ENCODE measurements at regions not wholly inside any gene's neighbourhood (a gene's known extent, or its start where the extent isn't known, plus 50 kb on each side); places are given as distances from the start of the nearest gene placed in this dataset.

- ChIA-PET CTCF (interaction anchor here (0.8 to 2.4 kb wide), 2 partner anchors 9 to 175 kb away, joined by 3 to 18 read pairs; no protein-coding TSS in a partner anchor), POLR2A (no interaction called here)
- TF ChIP-seq, protein P1, sequence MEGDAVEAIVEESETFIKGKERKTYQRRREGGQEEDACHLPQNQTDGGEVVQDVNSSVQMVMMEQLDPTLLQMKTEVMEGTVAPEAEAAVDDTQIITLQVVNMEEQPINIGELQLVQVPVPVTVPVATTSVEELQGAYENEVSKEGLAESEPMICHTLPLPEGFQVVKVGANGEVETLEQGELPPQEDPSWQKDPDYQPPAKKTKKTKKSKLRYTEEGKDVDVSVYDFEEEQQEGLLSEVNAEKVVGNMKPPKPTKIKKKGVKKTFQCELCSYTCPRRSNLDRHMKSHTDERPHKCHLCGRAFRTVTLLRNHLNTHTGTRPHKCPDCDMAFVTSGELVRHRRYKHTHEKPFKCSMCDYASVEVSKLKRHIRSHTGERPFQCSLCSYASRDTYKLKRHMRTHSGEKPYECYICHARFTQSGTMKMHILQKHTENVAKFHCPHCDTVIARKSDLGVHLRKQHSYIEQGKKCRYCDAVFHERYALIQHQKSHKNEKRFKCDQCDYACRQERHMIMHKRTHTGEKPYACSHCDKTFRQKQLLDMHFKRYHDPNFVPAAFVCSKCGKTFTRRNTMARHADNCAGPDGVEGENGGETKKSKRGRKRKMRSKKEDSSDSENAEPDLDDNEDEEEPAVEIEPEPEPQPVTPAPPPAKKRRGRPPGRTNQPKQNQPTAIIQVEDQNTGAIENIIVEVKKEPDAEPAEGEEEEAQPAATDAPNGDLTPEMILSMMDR (IDR thresholded peaks at IDR 0.05; ENCODE audit: insufficient read depth, low read length, missing control alignments) = no peak
- no peak for DNase-seq (ENCODE audit: low read depth, low spot score)
- H3K4me3 ChIP-seq (ENCODE audit: low read depth, low read length) = no peak overlapping the region
Observed at GRCh38 chr22:22779213-22779612, 108.4 kb upstream of the IGLL5 start.

- POLR2A ChIA-PET = no interaction called here
- CTCF ChIA-PET = interaction anchor here (0.9 to 1.8 kb wide), 4 partner anchors 12 to 24 kb away, joined by 3 to 13 read pairs (median 4); no protein-coding TSS in a partner anchor
- no peak for DNase-seq (ENCODE audit: low read depth, low spot score)
- TF ChIP-seq, protein P1 (IDR thresholded peaks at IDR 0.05; ENCODE audit: insufficient read depth, low read length, missing control alignments) = no peak
- H3K4me3 ChIP-seq (ENCODE audit: low read depth, low read length) = no peak overlapping the region
Observed at GRCh38 chr22:22783575-22783974, 104.0 kb upstream of the IGLL5 start.

DNA sequence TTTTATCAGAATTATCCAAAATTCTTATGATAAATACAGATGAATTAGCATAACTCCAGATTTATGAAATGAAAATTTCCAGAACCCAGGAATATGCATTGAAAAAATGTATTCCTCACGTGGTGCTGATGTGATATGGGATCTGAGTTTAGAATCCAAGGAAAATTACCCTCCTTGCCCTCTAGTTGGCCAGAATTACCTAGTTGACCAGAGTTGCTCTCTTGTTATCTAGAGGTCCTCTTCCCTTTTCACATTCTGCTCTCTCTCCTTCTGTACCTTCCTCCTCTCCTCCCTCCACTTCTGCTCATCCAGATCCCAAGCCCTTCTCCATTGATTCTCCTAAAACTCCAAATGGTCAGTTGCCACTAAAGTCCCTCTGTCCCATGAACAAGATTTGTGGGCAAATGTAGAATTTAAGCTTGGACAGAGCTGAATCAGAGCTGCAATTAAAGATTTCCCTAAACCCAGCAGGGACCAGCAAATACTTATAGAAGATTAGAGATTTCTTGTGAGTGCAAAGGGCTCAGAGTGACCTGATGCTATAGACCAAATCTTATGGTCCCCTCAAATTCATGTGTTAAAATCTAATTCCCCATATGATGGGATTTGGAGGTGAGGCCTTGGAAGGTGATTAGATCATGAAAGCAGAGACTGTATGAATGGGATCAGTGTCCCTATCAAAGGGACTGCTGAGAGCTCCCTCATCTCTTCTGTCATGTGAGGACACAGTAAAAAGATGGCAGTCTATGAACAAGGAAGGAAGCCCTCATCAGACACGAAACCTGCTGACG lies 103.2 kb upstream of the IGLL5 start:
- ChIA-PET CTCF (interaction anchor here (0.9 to 1.8 kb wide), 3 partner anchors 14 to 23 kb away, joined by 3 to 13 read pairs (median 4); no protein-coding TSS in a partner anchor), POLR2A (no interaction called here)
- TF ChIP-seq, protein P1 (IDR thresholded peaks at IDR 0.05; ENCODE audit: insufficient read depth, low read length, missing control alignments) = no peak
- DNase-seq (ENCODE audit: low read depth, low spot score) = no peak
- no peak overlapping the region for H3K4me3 ChIP-seq (ENCODE audit: low read depth, low read length)

GRCh38 chr22:22785316-22786065 lies 102.1 kb upstream of the IGLL5 start:
- no peak overlapping the region for H3K4me3 ChIP-seq (ENCODE audit: low read depth, low read length)
- TF ChIP-seq, protein P1 (IDR thresholded peaks at IDR 0.05; ENCODE audit: insufficient read depth, low read length, missing control alignments) = no peak
- ChIA-PET CTCF (interaction anchor here (1.5 kb wide), 1 partner anchor 99 kb away, joined by 4 read pairs; no protein-coding TSS in a partner anchor), POLR2A (no interaction called here)
- no peak for DNase-seq (ENCODE audit: low read depth, low spot score)

- CTCF ChIA-PET = interaction anchor here (1.0 to 2.9 kb wide), 6 partner anchors 12 to 300 kb away, joined by 3 to 10 read pairs (median 4); no protein-coding TSS in a partner anchor
- no peak overlapping the region for H3K4me3 ChIP-seq (ENCODE audit: low read depth, low read length)
- TF ChIP-seq, protein P1 (IDR thresholded peaks at IDR 0.05; ENCODE audit: insufficient read depth, low read length, missing control alignments) = no peak
- POLR2A ChIA-PET = no interaction called here
- no peak for DNase-seq (ENCODE audit: low read depth, low spot score)
Observed at GRCh38 chr22:22786301-22787115, 101.1 kb upstream of the IGLL5 start.

Measured in AG04449 (cell line).